ENCODE measurements at regions not wholly inside any gene's neighbourhood (a gene's known extent, or its start where the extent isn't known, plus 50 kb on each side); places are given as distances from the start of the nearest gene placed in this dataset.

DNA sequence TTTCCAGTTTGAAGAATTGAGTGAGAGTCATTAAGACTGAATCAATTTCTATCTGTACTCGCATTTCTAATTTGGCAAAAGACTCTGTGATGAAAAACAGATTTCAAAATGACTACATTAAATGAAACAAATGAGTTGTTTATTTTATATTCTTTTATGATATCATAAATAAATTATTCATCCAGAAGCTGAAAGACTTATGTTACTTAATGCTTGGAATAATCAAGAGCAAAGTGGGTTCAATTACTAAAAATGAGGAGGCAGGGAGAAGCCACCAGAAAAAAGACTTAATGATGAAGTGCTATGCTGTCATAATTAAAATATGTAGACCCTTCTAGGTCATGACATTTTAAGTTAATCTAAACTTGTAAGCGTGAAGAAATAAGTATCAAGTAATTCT is 130.6 kb upstream of the FERMT1 start:
- TF ChIP-seq, protein P1, sequence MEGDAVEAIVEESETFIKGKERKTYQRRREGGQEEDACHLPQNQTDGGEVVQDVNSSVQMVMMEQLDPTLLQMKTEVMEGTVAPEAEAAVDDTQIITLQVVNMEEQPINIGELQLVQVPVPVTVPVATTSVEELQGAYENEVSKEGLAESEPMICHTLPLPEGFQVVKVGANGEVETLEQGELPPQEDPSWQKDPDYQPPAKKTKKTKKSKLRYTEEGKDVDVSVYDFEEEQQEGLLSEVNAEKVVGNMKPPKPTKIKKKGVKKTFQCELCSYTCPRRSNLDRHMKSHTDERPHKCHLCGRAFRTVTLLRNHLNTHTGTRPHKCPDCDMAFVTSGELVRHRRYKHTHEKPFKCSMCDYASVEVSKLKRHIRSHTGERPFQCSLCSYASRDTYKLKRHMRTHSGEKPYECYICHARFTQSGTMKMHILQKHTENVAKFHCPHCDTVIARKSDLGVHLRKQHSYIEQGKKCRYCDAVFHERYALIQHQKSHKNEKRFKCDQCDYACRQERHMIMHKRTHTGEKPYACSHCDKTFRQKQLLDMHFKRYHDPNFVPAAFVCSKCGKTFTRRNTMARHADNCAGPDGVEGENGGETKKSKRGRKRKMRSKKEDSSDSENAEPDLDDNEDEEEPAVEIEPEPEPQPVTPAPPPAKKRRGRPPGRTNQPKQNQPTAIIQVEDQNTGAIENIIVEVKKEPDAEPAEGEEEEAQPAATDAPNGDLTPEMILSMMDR (IDR thresholded peaks at IDR 0.05; ENCODE audit: control insufficient read depth, extremely low read depth, insufficient read depth): no peak
- no peak for DNase-seq (ENCODE audit: low read depth)
- H3K4me3 ChIP-seq (ENCODE audit: low read depth, low read length): no peak overlapping the region

DNA sequence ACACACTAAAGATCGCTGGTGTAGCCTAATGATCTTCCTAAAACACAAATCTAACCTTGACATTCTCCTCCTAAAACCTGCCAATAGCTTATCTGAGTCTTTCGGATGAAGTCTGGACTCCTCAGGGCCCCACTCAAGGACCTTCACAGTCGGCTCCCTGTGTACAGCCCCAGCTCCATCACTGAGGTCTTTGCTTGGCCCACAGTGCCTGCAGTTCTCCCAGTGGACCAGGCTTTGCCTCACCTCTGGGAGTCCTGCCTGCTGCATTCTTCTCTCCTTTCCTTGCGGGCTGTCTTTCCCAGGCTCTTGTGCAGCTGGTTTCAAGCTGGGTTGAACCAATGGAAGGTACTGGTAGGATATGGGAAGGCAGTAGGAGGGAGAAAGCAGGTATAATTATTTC is 122.6 kb upstream of the FERMT1 start:
- TF ChIP-seq, protein P1 (IDR thresholded peaks at IDR 0.05; ENCODE audit: control insufficient read depth, extremely low read depth, insufficient read depth): no peak
- no peak overlapping the region for H3K4me3 ChIP-seq (ENCODE audit: low read depth, low read length)
- no peak for DNase-seq (ENCODE audit: low read depth)

DNA sequence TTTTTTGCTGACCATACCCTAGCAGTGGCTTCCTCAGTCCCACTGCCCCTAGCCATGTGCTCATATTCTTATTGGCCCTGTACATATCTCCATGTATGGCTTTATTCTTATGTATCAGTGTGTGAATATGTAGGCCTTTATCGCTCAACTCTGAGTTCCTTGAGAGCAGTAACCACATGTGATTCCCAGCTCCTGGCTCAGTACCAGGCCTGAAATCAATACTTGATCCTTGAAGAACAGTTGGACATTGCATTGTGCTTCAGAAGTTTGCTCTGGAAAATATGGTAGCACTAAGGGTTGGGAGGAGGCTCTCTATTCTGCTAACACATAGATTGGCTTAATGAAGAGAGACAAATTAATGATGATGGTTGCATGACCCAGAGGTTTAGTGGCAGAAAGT is 118.8 kb upstream of the FERMT1 start:
- H3K4me3 ChIP-seq (ENCODE audit: low read depth, low read length): no peak overlapping the region
- TF ChIP-seq, protein P1 (IDR thresholded peaks at IDR 0.05; ENCODE audit: control insufficient read depth, extremely low read depth, insufficient read depth): no peak
- no peak for DNase-seq (ENCODE audit: low read depth)

DNA sequence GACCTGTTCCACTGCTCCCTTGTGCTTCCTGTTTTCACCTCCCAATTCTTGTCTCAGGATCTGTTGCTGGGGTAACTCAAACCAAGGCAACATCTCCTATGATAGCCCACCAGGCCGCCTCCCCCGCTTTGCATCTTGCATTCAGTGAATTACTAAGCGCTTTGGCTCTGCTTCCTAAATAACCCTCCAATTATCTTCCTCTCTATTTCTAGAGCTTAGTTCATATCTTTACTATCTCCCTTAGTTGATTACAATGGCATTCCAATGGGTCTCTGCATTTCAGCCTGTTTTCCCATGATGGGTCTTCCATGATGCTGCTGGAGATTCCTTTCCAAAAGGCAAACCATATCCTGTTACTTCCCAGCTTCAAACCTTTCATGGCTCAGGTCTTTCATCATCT is 117.2 kb upstream of the FERMT1 start:
- TF ChIP-seq, protein P1 (IDR thresholded peaks at IDR 0.05; ENCODE audit: control insufficient read depth, extremely low read depth, insufficient read depth): no peak

DNA sequence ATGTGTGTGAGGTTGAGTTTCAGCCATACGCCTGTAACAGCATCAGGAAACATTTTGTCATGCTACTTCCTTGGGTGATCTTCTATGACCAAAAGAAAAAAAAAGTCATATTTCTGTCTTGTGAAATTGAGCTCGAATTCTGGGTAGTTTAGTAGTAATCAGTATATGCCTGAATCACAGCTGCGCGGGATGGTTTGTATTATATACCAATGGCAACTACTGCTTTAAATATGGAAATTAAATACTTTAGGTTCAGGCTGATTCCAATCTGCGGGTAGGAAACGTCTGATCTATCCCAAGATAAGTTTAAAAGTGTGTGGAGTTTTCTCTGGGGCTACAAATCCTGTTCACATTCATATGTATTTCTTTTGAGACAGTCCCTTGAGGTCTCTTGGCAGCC is 115.6 kb upstream of the FERMT1 start:
- H3K4me3 ChIP-seq (ENCODE audit: low read depth, low read length): no peak overlapping the region
- TF ChIP-seq, protein P1 (IDR thresholded peaks at IDR 0.05; ENCODE audit: control insufficient read depth, extremely low read depth, insufficient read depth): no peak
- DNase-seq (ENCODE audit: low read depth): no peak

More for the DNA sequence above, 117.2 kb upstream of the FERMT1 start:
- no peak overlapping the region for H3K4me3 ChIP-seq (ENCODE audit: low read depth, low read length)
- DNase-seq (ENCODE audit: low read depth): no peak

DNA sequence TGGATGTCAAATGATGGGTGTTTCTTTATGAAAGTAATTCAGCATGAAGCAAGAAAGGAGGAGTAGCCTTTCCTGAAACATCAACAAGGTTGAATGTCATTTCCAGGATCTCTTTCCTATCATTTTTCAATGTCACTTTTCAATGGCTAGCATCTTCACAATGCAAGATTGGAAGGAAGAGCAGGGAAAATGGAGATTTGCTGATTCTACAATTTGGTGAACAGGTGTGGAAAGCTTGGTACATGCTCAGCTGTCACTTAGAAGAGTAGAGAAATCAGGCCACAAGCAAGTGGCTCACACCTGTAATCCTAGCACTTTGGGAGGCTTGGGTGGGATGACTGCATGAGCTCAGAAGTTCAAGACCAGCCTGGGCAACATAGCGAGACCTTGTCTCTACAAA is 112.7 kb upstream of the FERMT1 start:
- H3K4me3 ChIP-seq (ENCODE audit: low read depth, low read length): no peak overlapping the region
- DNase-seq (ENCODE audit: low read depth): no peak
- TF ChIP-seq, protein P1 (IDR thresholded peaks at IDR 0.05; ENCODE audit: control insufficient read depth, extremely low read depth, insufficient read depth): no peak

DNA sequence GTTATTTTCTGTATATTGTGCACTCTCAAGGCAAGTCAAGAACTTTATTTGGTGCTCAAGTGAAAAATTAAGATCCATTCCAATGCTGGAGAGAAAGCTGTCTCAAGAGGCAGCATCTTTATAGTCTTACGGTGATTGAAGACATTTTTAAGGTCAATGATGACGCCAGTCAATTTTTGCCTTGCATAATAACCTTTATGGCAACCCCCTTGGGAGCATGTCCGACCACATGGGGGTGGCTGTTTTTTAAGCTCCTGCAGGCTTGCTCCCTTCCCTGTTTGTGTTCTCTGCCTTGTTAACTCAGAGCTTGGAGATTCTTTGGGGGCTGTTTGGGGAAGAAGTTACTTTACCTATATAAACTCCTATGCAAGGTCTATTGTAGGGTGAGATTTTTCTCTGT is 109.6 kb upstream of the FERMT1 start:
- no peak for DNase-seq (ENCODE audit: low read depth)
- TF ChIP-seq, protein P1 (IDR thresholded peaks at IDR 0.05; ENCODE audit: control insufficient read depth, extremely low read depth, insufficient read depth): no peak
- H3K4me3 ChIP-seq (ENCODE audit: low read depth, low read length): no peak overlapping the region

Data from LNCaP clone FGC (cell line).